Kidney epithelial cell (primary cell): ENCODE measurements at regions not wholly inside any gene's neighbourhood (a gene's known extent, or its start where the extent isn't known, plus 50 kb on each side); places are given as distances from the start of the nearest gene placed in this dataset.

Source experiments
- DNase-seq: peaks from one replicate; pipeline ENCODE4 v3.0.0-alpha.2; 2010; ENCODE audit warnings: low read depth
- H3K27me3 ChIP-seq: 2 replicates; pipeline ENCODE4 v1.6.0; 2011; ENCODE audit warnings: low read length; ENCODE audit not compliant: control insufficient read depth, insufficient read depth
- H3K36me3 ChIP-seq: 2 replicates; pipeline ENCODE4 v1.5.1; 2011; ENCODE audit warnings: low read length; ENCODE audit not compliant: control insufficient read depth, insufficient read depth
- H3K4me3 ChIP-seq: 2 replicates; pipeline ENCODE4 v1.5.1; 2011; ENCODE audit warnings: low read depth, mild to moderate bottlenecking, control low read depth, low read length
- CTCF ChIP-seq: IDR thresholded peaks from 2 replicates; pipeline ENCODE4 v1.5.1; 2011; ENCODE audit warnings: mild to moderate bottlenecking, moderate library complexity, low read length, control low read depth, inconsistent platforms; ENCODE audit not compliant: insufficient read depth, poor library complexity, severe bottlenecking

GRCh38 chr7:155889636-155890511 is 77.6 kb upstream of the SHH start:
- no peaks in the 10 kb centered on the region for H3K36me3 ChIP-seq
- DNase-seq = no peak
- H3K4me3 ChIP-seq = no peak overlapping the region
- no peaks in the 10 kb centered on the region for H3K27me3 ChIP-seq
- no peak for TF ChIP-seq CTCF

GRCh38 chr7:155887174-155887525 is 74.9 kb upstream of the SHH start:
- no peaks in the 10 kb centered on the region for H3K36me3 ChIP-seq
- no peak for TF ChIP-seq CTCF
- no peak overlapping the region for H3K4me3 ChIP-seq
- no peak for DNase-seq
- no peaks in the 10 kb centered on the region for H3K27me3 ChIP-seq

- TF ChIP-seq CTCF = no peak
- DNase-seq = no peak
- Histone ChIP-seq H3K27me3 (no peaks in the 10 kb centered on the region), H3K36me3 (no peaks in the 10 kb centered on the region), H3K4me3 (no peak overlapping the region)
Measured at GRCh38 chr7:155886391-155887173, 74.3 kb upstream of the SHH start.

- no peaks in the 10 kb centered on the region for H3K36me3 ChIP-seq
- peak; percentile 34 for DNase-seq
- H3K27me3 ChIP-seq = no peaks in the 10 kb centered on the region
- H3K4me3 ChIP-seq = no peak overlapping the region
- TF ChIP-seq CTCF = no peak
Measured at GRCh38 chr7:155885167-155886155, 73.2 kb upstream of the SHH start.

- H3K4me3 ChIP-seq = no peak overlapping the region
- H3K27me3 ChIP-seq = no peaks in the 10 kb centered on the region
- no peaks in the 10 kb centered on the region for H3K36me3 ChIP-seq
- no peak for TF ChIP-seq CTCF
- DNase-seq = no peak
Measured at GRCh38 chr7:155884225-155885166, 72.2 kb upstream of the SHH start.
